ENCODE measurements at regions not wholly inside any gene's neighbourhood (a gene's known extent, or its start where the extent isn't known, plus 50 kb on each side); places are given as distances from the start of the nearest gene placed in this dataset.
"Not testable (repeated sequence)": the region's sequence is repeated elsewhere in the genome, so short reads cannot be mapped to it uniquely, and the experiment has no call there.

DNA sequence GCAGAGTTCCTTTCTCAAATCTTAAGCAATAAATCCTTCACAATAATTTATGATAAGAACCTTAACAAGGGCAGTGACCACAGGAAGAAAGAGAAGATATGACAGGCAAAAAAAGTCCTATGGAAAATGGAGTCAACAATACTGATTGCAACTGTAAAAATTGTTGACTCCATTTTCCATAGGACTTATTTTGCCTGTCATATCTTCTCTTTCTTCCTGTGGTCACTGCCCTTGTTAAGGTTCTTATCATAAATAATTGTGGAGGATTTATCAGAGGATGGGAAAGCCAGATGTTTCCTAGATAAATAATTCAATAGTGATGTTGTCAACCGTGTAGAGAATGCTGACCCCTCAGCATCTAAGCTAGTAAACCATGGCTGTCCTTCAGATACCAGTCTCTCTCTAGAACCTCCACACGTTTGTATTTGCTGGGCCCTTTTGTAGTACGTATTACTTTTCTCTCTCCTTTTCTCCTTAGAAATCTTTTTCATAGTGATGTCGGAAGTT is 172.6 kb upstream of the BET1 start:
- DNase-seq = no peak

DNA sequence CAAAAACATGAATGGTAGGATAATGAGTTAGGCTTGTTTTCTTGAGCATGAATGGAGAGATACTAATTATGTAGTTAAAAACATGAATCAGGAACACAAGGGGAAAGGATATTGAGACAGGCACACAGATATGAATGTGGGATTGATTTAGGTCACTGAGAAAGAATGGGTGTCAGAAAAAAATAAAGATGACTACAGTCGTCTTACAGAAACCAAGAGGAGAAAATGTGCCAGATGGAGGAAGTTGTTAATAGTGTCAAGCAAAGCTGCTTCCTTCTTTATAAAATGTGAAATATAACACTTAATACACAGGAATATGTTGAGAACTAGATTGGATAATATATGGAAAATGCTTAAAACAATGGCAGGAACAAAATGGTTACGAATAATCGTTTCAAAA is 173.3 kb upstream of the BET1 start:
- no peak for DNase-seq

DNA sequence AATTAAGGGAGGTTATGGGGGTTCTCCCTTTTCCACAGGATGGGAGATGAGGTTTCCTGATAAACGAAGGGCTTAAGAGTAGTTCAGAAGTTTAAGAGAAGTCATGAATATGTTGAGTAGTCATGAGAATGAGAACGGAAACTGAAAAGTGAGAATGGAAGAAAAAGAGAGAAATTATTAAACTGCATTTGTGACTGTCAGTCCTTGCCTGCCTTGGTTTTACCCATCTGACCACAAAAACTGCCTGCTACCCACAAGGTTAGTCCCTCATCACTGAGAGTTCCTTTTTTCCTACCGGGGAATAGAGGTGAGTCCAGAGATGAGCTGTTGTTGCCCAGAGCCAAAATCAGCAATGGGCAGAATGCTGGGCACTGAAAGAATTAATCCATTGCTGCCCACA is 174.1 kb upstream of the BET1 start:
- DNase-seq = no peak

DNA sequence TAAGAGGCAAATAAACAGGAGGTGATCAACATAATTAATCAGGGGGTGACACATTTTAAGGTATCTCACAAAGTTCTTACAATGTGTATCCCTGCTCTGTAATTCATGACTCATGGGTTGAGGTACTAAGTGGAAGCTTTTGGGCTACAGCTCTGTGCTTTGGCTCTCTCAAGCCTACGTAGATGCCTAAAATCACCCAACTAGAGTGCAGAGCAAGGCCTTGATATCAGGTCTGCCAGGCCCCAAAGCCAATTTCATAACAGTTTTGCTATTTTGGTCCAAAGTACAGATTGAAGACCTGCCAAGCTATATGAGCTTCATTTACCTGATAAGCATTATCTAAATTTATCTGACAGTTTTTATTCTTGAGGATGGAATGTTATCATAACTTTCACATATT is 175.3 kb upstream of the BET1 start:
- peak; percentile 58 for DNase-seq

DNA sequence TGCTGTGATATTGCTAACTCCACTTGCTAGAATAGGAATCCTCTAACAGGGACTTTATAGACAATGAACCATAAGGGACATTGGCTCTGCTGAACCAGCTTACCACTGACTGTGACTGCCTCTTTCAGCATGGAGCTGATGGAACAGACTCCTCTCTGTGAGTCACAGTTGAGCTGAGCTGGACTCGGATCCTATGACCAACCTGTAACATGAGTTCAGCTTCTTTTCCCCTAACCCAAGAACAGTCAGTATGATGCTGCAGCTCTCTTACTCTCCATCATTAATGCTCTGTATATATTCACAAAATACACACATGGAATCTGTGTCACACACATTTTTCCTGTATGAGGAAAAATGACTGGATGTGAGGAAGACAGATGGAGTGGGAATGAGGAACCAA is 177.9 kb upstream of the BET1 start:
- peak; percentile 55 for DNase-seq

DNA sequence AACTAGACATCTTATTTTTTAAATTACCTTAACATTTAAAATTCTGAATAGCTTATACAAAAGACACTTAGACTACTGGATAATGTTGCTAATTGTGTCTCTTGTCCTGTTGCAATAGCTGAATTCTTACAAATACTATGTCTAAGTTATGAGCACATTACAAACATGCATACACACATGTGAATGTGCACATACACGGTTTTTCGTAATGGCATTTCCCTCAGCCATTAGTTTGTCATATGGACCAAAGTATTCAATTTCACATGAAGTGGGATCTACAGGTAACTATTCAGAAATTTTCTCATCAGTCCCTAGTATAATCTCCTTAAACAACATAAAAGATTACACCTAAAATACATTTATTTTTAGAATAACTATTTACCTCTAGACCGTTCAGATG is 178.6 kb upstream of the BET1 start:
- no peak for DNase-seq

DNA sequence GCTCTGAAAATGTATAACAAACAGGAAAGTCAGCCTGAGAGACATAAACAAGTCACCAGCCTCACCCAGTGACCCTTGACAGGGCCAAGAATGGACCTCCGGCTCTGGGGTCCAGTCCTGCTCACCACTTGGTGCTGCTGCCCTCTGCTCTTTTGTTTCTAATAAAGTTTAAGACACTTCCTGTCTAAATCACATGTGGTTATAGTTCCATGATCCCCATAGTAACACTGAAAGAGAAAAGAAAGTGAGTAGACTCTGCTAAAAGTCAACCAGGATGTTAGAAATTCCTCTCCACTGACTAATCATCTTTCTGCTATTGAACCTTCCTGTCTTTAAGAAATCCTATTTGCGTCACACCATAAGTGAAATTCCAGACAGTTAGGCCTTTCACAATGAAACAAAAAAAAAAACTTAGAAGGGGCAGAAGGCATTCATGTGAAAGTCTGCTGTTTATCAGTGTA is 179.2 kb upstream of the BET1 start:
- DNase-seq = peak; percentile 97

DNA sequence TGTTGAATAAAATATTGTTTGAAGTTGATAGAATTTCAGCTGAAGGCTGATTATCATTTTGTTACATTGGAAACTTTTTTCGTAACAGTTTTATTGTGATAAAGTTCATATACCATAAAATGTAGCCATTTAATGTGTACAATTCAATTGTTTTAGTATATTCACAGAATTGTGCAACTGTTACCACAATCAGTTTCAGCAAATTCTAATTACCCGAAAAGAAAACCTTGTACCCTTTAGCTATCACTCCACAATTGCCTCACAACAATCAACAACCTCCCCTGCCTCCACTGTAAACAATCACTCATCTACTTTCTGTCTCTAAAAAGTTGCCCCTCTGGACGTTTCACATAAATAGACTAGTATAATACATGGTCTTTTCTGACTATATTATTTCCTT is 179.7 kb upstream of the BET1 start:
- no peak for DNase-seq

DNA sequence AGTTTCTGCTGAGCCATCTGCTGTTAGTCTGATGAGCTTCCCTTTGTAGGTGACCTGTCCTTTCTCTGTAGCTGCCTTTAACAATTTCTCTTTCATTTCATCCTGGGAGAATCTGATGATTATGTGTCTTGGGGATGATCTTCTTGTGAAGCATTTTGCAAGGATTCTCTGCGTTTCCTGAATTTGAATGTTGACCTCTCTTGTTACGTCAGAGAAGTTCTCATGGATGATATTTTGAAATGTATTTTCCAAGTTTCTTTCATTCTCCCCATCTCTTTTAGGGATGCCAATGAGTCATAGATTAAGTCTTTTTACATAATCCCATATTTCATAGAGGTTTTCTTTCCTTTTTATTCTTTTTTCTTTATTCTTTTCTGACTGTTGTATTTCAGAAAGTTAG is 184.2 kb upstream of the BET1 start:
- DNase-seq = peak; percentile 21

DNA sequence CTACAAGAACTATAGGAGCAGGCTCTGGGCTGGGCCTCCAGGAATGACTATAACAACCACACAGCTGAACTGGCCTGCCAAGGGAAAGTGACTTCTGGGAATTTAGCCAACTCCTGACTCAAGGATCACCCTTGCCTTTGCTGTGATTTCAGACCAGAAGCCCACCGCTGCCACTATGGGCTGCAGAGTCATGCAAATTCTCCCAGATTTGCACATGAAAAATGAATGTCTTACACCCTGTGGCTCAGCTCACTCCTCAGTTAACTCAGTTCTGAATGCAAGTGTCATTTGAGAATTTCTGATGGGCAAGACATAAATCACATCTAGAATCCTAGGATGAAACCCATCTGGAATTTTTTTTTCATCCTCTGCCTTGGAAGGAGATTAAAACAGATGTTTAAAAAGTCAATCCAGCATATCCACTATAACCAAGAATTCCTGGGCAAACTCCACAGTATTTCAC is 186.5 kb upstream of the BET1 start:
- DNase-seq = peak; percentile 83

DNA sequence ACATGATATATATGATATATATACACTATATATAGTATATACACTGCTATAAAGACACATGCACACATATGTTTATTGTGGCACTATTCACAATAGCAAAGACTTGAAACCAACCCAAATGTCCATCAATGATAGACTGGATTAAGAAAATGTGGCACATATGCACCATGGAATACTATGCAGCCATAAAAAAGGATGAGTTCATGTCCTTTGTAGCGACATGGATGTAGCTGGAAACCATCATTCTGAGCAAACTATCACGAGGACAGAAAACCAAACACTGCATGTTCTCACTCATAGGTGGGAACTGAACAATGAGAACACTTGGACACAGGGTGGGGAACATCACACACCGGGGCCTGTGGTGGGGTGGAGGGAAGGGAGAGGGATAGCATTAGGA is 190.3 kb upstream of the BET1 start:
- DNase-seq = not testable (repeated sequence)

DNA sequence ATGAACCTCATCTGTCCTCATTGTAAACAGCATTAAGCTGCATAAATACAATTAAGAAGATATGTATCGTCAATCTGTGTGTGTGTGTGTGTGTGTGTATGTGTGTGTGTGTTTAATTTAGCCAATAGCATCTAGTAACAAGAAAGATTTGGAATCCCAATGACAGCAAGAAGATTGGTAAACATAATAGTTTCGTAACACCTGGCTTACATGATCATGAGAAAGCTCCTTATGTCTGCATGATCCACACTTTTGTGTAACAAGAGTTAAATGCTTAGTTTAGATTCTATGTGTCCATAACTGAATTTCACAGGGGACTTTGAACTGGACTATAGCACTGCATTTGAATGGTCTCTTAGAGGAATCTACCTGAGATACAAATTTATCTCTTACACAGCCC is 191.0 kb upstream of the BET1 start:
- DNase-seq = no peak

DNA sequence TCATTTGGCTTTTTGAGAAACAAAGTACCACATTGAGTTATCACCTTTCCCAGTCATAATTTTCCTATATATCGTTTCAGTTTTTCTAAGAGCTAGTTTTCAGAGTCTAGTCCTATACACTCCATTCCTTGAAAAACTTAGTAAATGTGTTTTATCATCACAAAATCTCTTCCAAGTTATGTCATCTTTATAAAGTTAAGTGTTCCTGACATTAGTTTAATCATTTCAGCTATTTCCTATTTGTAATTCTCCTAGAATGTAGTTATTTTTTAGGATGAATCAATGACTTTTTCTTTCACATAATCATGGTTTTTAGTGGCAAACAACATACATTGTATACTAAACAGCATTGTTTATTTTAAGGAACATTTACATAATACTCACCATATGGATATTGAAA is 191.7 kb upstream of the BET1 start:
- DNase-seq = no peak

DNA sequence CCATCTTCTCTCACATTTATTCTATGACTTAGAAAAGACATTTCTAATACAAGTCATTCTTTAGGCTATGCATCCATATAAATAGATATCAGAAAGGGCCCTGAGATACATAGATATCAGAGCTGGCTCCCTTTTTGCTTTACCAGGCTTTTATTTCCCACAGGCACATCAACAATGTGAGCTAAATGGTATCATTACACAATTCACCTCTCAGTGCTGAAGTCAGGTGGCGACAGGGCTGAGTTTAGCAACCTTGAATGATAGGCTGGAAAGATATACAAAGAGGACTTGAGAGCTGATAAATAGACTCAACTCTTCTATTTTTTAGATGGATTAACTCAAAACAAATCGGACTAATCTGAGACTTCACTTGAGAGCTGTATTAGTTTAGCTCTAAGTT is 189.2 kb upstream of the COL1A2 start:
- DNase-seq = peak; percentile 41

DNA sequence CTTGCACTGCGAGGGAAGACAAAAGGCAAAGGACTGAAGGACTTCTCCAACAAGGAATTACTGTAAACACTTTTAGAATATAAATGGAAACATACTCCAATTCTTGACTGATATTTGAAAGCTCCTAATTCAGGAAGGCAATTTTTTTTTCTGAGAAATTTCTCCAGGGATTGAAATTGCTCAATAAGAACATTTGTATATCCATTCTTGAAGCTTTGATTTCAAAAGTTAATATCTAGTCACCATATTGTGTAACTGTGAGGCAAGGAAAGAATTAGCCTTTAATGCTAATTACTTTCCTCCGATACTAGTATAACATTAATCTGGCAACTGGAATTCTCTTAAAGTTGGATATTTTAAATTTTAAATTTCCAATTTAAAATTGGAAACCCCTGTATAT is 188.4 kb upstream of the COL1A2 start:
- DNase-seq = no peak

DNA sequence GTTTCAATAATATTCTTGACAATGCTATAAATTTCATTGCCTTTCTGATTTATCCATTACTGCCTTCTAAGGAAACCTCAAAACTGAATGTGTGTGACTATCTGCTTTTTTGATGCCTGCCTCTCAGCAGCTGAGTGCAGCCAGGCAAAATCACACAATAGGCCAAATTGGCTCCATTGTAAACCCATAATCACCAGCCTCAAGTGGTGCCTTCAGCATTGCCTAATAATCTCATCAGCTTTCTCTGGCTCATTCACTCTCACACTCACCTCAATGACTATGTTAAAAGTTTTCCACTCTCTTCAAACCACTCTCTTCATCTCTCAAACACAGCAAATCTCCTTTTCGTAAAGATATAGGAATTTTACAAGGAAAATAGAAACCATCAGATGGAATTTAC is 182.5 kb upstream of the COL1A2 start:
- no peak for DNase-seq

DNA sequence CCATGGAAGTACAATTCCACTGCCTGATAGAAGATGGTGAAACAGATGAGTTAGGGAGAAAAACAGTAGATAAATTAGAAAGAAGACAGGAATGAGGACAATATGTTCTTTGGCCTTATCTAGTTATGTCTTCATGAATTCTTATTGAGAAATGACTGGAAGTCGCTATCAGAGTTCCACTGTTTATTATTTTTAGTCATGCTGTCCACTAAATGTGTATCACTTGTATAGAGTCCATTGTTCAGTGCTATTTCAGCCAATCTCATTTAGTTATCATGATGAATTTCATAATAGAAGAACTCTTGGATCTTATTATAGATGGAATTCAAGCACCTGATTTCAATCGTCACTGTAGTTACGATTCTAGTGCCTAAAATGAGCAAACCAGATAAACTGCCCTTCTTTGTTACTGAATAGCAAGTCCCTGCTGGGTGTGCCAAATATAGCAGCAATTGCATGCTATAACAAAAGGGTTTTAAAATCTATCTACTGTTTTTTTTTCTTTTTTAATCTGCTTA is 177.7 kb upstream of the COL1A2 start:
- no peak for DNase-seq

DNA sequence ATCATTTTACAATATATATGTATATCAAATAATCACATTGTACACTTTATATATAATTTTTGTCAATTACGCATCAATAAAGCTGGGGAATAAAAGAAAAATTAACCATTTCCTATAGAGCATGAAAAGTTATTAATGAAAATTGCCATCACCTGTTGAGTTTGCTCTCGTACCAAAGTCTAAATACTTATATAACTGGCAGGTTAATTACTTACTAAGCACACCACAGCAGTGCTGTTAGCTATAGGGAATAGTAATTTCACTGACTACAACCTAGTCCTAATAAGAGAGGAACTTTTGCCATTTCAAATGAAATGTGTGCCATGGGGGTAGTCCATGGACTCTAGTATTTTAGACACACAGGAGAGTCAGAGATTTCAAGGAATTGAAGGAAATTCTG is 176.9 kb upstream of the COL1A2 start:
- no peak for DNase-seq

DNA sequence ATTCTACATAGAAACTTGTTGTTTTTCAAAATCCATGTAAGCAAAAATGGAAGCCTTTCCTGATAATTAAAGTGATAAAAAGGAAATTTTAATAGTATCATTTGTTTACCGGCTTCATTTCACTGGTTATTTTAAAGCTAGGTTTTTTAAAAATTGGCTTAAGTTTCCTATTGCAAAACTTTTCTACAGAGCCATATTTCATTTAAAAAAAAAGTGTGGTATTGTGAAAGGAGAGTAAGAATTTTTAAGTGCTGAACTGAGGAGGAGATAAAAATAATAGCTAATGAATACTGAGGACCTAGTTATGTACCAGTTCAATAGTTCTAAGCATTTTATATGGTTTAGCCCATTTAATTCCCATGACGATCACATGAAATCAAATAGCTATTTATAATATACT is 172.2 kb upstream of the COL1A2 start:
- no peak for DNase-seq

DNA sequence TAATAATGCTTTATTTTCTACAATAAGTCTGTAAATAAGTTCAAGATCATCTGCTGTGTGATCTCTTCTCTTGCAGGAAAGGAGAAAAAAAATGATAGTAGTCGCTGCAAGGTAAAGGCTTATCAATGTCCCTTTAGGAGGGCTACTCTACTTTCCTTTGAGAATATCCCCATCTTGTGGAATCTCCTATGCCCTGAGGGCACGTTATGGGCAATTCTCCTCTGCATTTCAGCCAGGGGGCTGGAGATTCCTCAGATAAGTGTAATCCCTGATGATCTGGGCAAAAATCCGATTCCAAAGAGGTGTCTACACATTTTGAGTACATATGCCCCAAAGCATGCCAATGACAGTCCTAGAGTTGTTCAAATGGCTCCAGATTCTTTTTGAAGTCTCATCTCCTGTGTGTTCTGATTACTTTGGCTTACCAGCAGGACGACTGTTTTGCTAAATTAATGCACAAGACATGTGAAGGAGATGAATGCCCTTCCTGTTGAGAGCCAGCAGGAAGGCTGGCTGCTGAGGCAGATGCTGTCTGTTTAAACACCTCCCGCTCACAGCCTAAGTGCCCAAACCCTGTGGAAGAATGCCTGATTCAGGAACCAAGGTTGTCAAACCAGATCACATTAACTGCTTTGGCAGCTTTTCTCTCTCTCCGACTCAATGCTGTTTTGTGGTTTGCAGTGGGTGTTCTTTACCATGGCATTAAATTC is 171.2 kb upstream of the COL1A2 start:
- peak; percentile 9 for DNase-seq

DNA sequence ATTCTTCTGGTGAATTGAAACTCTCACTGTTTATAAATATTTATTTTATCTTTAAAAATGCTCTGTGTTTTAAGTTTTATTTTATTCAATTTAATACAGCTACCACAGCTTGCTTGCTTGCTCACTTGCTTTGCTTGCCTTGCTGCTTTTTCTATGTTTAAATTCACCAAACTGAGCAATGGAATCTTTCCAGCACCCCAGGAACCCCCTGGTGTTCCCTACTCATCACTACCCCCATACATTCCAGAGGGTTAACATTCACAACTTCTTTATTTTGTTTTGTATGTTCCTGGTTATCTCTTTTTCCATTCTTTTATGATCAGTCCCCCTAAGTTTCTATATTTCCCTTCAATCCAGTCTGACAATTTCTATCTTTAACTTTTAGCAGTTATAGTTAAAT is 166.5 kb upstream of the COL1A2 start:
- no peak for DNase-seq

DNA sequence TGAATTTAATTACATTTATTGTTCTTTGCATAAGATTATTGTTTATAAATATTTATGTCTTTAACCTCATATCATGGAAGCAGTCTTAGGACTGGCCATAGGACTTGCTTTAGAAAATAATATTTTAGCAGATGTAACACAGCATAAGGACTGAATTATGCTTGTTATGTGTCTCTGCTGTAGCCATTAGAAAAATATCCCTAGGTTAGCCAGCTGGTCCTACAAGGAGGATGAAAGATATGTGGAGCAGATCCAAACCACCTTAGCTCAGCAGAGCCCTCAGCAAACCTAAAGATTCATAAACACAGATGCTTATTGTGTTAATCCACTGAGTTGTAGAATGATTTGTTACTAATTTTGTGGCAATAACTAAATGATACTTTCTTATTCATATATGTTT is 166.0 kb upstream of the COL1A2 start:
- DNase-seq = no peak

DNA sequence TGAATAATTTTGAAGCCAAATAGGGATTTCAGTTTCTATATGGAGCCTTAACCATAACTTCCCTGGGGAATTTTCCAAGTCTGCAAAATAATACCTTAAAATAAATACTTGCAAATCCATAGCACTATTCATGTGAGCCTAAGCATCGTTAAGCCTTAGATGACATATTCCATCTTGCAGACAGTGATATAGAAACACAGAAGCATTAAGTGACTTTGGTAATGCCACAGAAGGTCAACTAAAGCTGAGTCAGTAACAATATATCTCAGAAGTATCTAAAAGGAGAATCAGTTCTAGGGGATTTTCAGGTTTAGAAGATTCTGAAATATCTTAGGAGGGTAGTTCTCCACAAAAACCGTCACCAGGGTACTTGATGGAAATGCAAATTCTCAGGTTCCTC is 163.4 kb upstream of the COL1A2 start:
- DNase-seq = no peak

DNA sequence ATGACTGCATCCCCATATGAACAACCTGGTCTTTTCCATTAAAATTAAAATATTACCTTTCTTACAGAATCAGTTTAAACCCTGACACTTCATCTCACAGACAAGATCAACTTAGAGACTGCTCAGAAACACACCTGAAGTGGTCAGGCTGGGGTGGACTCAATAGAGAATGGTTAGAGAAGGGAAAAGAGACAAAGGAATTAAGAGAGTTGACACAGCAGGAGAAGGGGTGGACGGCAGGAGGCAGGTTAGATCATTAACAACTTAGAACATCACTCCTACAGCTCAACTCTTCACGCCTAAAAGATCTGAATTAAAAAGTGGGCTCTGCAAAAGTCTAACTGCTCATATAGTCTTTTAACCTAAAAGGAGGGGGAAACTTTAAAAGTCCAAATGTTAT is 157.7 kb upstream of the COL1A2 start:
- no peak for DNase-seq

DNA sequence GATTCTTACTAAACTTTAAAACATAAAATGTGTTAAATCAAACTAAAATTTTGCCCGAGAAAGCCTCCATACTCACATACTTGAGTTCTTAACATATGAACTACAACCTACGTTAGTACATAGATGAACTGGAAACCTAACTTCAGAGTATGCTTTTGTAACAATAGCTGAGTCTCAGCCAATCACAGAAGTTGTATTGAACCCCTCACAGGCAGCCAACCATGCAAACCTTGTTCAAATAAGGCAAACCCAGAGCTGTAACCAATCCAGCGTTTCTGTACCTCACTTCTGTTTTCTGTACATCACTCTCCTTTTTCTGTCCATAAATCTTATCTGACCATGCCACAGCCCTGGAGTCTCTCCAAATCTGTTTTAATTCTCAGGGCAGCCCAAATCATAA is 157.3 kb upstream of the COL1A2 start:
- no peak for DNase-seq

All from NCI-H226 (cell line).